ENCODE measurements at regions not wholly inside any gene's neighbourhood (a gene's known extent, or its start where the extent isn't known, plus 50 kb on each side); places are given as distances from the start of the nearest gene placed in this dataset.
"Not testable (repeated sequence)": the region's sequence is repeated elsewhere in the genome, so short reads cannot be mapped to it uniquely, and the experiment has no call there.

- DNase-seq = not testable (repeated sequence)
Observed at GRCh38 chr17:20387549-20387948, 79.8 kb downstream of the LGALS9B start.

GRCh38 chr17:20381358-20382300 is 85.7 kb downstream of the LGALS9B start:
- peak; percentile 9 to 40 for DNase-seq

DNA sequence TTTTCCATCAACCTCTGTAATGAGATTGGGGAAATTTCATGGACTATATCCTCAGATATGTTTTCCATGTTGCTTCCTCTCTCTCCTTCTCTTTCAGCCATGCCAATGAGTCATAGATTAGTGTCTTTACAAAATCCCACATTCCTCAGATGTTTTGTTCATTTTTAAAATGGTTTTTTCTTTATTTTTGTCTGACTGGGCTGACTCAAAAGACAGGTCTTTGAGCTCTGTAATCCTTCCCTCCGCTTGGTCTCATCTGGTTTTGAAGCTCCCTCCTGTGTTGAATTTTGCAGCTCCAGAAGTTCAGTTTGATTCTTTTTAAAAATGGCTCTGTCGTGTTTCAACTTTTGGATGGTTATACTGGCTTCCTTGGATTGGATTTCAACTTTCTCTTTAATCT is 86.7 kb downstream of the LGALS9B start:
- DNase-seq = not testable (repeated sequence)

- not testable (repeated sequence) for DNase-seq
Observed at GRCh38 chr17:20379251-20379650, 88.1 kb downstream of the LGALS9B start.

DNA sequence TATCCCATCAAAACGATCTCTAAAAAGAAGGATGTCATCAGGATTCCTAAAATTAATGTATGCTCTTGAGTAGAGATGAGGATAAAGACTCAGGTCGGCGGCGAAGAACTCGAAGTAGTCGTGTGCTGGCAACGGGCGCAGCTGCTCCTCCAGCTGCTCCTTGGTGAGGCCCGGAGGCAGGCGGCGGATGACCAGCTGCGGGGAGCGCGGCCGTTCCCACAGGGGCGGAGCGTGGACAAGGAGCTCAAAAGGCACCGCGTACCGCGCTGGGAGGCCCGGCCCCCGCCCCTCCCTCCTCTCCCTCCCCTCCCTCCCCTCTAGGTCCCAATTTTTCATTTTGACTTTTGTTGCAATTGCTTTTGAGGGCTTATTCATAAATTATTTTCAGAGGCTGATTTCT is 90.7 kb downstream of the LGALS9B start:
- DNase-seq = not testable (repeated sequence)

DNA sequence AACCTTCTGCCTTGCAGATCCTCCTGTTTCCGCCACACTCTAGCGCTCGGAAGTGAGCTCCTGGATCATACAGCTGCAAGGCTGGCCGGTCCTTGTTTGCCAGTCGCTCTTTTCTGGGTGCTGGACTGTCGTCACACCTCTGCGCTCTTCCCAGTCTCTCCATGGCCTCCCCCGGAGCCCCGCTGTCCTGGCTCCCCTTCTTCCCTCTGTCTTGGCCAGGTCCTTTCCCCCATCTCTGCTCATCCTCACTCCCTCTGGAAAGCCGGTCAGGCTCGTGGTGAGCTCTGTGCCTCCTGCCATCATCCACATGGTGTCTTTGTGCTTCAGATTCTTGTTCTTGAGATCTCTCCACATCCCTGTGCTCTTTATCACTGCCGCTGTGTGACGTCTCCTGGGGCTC is 91.6 kb downstream of the LGALS9B start:
- DNase-seq = not testable (repeated sequence)

Measured in CD4-positive, alpha-beta T cell treated with Interferon alpha-2 for 1 hour (primary cell).